NCI-H1105 treated with DMSO at 0.1 percent for 48 hours (cell line): ENCODE measurements at regions not wholly inside any gene's neighbourhood (a gene's known extent, or its start where the extent isn't known, plus 50 kb on each side); places are given as distances from the start of the nearest gene placed in this dataset.
A peak's percentile ranks its signal among the peaks of the same experiment; 100 is the strongest.
"Not testable (repeated sequence)": the region's sequence is repeated elsewhere in the genome, so short reads cannot be mapped to it uniquely, and the experiment has no call there.

Experiments used
- DNase-seq: peaks from one replicate; lab custom pipeline; 2025; lab: John Stamatoyannopoulos, UW

DNA sequence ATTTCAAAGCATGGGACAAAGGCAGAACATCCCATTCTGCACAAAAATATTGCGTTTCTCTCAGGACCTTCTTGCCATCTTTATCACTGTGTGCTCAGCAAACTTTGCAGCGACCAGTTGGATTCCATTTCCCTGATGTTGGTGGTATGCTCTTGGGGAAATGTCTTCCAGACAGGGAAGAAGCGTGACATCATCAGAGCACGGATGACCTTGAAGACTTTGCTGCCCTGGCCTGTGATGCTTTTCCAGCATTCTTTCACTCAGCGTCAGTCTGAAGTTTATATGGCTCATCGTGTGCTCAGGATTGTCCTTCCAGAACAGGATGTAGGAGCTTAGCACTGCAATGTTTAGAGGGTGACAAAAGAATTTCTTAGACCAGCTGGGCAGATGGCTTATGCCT lies 131.4 kb upstream of the F3 start:
- DNase-seq: no peak

DNA sequence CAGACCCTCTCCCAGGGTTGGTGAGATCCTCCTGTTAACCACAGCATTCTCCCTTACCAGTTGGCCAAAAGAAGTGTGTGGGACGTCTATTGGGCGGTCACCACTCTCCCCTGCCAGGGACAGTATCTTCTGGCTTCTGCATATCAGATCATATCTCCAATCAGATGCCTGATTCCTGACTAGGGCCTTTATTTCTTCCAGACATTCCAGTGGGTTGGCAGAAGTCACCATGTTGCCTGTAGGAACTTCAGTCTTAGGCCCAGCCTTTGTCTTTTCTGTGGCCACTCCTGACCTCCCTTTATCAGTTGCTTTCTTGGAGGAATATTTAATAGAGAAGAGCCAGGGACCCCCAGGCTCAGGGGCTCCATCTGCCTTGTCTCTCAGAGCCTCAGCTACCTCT lies 130.4 kb upstream of the F3 start:
- DNase-seq: no peak

DNA sequence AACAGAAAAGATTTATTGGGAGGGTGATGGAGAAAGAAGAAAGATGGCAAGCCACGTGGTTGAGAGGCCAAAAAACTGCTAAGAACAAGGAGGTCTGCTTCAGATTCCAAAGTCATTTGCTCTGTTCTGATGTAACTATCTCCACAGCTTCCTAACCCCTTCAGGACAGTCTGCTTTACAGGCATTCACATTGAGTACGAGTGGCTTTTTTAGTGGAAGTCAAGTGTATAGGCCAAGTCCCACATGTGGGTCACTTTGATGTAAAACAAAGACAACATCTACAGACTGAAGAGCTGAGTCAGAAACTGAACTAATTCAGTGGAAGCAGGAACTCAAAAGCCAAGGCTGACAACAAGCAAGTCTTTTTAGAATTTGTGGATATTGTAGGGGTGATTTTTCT lies 128.7 kb upstream of the F3 start:
- no peak for DNase-seq

DNA sequence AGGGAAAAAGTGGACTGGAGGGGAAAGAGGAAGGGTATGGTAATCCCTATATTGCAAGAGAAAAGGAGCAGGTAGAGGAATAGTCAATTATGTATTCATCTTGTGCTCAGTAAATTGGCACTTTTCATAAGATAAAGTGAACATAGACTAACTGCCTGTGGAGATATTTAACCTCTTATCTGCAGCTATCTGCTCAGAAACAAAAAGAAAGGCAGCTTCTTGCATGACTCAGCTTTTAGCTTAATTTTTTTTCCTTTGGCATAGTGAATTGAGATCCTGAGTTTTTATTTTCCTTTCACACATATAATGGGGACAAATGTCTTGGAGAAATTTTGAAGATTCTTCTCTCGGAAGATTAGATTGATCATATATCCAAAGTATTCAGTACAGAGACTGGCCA lies 127.6 kb upstream of the F3 start:
- DNase-seq: no peak

DNA sequence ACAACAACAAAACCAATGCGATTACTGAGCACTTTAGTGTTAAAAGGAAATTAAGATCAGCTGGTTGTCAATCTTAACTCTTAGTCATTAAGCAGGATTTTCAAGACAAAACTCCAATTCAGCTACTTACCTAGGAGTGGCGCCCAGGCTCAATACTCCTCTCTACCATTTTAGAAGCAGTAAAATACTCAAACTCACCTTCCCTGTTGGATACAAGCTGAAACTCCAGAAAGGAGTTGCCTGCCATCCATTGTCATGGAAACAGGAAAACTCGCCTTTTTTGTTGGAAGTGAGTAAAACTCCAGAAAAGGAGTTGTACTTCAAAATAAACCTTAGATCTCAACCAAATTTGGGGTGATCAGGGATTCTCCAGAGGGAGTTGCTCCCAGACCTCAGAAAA lies 127.0 kb upstream of the F3 start:
- DNase-seq: no peak

DNA sequence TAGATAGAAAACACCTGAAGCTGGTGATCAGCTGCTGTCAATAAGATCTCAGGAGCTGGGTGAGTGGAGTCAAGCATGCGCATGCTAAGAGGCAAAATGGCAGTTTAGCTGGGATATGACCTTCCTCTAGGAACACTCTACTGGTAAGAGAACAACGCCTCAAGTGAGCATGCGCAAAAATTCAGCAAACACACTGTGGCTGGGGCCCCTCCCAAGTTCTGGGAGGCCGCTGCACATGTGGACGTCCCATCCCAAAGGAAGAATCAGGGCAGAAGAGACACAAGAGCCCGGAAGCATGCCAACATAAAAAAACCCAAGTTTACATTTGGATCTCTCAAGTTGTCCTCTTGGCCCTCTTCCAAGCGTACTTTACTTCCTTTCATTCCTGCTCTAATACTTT lies 126.3 kb upstream of the F3 start:
- no peak for DNase-seq

DNA sequence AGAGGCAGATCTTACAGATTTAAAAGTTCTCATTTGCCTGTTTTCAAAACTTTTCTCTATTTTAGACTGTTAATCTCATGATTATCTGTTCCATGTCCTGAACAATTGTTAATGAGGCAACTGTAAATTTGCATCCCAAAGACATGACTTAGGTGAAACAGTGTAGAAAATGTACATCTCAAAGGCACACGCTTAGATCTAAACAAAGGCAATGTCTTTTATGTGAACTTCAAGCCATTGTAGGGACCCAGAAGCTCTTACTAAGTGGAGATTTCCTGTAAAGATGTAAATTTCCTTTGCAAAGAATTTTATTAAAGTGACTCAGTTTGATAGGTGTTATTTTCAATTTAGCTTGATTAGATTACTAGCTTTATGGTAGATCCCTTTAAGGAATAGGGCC lies 125.2 kb upstream of the F3 start:
- no peak for DNase-seq

DNA sequence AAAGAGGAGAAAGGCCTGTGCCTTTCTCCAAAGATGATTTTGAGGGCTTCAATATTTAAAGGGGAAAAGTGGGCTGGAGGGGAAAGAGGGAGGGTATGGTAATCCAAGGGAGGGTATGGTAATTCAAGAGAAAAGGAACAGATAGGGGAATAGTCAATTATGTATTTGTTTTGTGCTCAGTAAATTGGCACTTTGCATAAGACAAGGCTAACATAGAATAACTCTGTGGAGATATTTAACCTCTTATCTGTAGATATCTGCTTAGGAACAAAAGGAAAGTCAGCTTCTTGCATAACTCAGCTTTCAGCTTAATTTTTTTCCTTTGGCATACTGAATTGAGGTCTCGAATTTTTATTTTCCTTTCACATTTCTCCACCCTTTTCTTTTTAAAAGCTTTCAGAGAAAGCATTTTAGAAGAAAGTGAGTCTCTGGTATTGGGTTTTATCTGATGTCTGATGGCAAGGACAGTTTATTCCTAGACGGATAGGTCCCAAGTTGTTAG lies 119.9 kb upstream of the F3 start:
- DNase-seq: no peak

DNA sequence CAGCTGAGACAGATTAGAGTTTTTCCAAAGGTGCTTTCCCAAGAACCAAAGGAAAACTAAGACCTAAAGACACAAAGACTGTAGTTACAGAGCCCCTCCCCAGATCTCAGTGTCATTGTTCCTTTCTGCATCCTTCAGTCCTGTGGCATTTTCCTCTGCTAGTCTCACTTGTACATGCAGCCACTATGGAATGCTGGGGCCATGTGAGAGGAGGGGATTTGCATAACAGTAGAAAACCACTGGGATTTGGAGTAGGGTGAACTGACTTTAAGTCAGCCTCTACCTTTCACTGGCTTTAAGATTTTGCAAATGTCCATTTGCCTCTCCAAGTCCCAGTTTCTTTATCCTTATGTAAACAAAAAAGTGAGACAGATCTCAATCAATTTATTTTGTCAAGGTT lies 119.4 kb upstream of the F3 start:
- no peak for DNase-seq

DNA sequence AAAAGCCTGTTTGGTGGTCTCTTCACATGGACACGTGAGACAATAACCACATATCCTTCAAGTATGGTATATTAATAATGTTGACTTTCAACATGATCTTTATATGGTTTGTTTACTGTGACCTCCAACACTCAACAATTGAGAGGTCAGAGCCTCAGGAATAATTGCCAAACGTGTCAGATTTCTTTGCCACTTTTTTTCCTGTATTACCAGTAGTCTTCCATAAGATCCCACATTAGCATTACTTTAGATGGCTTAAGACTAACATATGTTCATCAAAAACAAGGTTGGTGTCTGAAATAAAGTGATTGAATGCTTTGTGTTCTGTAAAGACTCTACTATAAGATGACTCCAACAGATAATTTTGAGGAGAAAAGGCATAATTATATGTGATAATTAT lies 118.7 kb upstream of the F3 start:
- no peak for DNase-seq

DNA sequence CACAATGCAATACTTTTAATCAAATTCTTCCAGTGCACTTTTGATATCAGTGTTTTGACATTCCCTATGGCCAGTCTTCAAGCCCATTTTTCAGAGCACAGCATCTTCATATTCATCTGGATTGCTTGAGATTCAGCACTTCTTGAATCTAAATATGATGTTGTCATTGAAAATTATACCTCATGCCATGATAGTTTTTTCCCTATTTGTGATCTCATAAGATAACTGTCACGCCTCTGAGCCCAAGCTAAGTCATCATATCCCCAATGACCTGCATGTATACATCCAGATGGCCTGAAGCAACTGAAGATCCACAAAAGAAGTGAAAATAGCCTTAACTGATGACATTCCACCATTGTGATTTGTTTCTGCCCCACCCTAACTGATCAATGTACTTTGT lies 117.6 kb upstream of the F3 start:
- not testable (repeated sequence) for DNase-seq

DNA sequence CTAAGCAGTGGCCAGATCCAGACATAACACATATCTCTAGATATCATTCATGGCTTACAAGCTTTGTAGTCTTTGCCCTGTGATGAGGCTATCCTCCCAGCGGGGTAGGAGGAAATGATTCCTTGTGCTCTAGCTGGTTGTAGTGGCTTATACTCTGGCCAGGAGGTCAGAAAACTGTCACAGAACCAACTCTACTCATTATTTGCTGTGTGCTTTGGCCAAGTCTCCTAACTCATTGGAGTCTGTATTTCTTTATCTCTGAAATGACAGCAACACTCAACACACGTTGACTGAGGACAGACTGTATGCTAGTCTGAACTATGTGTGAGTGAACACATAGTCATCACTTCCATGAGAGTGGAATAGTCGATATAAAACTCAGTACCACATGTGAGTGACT lies 116.7 kb upstream of the F3 start:
- no peak for DNase-seq

DNA sequence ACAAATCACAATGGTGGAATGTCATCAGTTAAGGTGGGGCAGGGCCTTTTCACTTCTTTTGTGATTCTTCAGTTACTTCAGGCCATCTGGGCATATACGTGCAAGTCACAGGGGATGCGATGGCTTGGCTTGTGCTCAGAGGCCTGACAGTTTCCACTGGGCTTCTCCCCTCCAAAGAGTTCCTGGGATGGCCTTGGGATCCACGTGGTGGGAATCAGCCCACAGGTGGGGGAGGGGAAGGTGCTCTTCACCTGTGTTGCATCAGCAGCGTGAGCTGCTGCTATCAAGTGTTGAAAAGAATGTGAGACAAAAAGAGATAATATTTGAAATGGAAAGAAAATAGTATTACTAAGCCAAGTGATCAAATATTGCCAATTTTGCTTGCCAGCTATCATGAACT lies 116.2 kb upstream of the F3 start:
- not testable (repeated sequence) for DNase-seq

DNA sequence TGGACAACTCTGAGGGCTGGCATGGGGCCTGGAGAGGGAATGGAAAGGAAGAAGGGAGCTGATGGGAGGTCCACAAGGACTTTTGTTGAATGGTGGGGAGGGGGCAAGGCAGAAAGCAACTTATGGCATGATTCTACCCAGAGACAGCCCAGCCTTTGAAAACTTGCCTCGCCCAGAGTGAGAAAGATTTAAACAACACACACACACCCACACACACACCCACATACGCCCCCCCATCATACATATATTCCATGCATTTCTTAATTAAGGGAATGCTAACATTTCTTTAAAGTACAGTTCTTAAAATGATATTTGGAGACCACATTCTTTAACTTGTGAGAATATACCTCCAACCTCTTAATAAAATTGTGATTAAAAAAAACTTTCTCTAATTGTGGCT lies 115.4 kb upstream of the F3 start:
- DNase-seq: no peak

DNA sequence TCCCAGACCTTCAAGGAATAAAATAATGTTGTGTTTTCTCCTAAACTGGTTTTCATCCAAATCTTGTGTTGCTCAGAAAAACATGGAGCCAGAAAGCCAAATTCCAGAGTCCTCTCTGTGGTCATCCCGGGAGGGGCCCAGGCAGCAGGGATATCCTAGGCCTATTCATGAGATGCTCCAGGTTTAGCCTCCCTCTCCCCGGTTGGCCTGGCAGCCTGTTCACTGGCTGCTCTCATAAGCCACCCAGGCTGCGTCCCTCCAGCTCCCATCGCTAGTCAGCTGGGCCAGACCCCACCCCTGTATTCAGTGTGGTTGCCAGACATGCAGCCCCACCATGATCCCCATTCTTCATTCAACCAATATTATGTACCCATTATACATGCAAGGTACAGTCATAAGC lies 113.4 kb upstream of the F3 start:
- no peak for DNase-seq

DNA sequence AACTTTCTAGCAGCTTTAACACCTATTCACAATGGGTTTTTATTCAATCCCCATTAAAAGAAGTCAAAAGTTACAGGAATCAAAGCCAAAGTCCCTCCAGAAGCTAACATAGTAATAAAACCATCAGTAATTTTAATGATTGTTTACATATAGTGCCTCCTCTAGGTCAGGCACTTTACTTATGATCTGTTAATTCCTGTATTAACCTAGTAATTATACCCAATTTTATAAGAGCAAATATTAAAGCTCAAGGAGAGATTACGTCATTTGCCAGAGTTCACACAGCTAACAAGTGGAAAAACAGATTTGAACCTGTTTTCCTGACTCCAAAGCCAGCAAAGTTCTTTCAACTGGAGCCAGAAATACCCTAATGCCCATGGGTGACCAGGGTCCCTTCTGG lies 112.9 kb upstream of the F3 start:
- DNase-seq: peak; percentile 38

DNA sequence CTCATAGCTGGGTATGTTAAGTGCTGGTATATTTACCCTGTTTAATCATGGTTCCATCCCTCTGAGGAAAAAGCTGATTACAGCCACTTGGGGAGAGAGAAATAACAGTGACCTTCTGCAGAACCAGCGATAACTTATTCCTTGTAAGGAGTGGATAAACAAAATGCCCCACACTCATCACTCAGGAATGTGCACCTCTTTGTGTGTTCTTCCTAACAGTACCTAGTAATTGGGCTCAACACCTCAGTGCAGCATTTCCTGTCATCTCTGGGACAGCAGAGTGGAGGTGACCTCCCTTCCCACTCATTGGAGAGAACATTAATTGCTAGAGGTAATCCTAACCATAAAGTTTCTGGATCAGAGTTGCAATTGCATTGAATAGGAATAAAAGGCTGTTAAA lies 112.5 kb upstream of the F3 start:
- DNase-seq: no peak

DNA sequence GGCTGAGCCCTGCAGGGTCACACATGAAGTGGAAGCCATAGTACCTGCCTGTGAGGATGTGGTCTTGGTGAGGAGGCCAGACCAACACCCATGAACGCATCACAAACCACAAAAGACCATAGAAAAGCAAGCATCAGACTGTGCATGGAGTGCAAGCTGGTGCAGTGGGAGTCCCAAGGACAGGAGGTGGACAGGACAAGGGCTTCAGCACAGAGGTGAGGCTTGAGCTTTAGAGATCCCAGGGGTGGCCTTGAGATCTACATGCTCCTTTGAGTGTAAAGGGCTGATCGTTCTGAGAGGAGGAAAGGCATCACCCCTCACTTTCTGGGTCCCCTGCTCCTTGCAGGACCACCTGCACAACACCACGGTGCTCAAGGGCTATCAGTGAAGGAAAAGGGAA lies 111.9 kb upstream of the F3 start:
- DNase-seq: no peak

DNA sequence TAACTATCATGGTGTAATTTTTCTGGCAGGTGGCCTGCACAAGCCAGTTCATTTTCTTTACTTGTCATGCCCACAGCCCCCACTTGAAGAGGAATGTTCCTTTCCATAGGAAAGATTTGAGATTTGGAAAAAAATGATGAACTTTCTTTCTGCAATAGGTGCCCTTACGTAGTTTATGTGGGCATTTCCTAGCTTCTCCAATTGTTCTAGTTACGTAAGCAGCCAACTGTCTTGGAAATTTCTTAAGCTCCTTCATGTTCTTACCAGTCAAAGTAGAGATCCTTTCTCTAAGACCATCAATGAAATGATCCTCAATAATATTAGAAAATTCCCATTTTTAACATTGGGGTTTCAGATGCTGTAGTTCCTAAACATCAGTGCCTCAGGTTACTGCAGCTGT lies 109.5 kb upstream of the F3 start:
- DNase-seq: no peak

DNA sequence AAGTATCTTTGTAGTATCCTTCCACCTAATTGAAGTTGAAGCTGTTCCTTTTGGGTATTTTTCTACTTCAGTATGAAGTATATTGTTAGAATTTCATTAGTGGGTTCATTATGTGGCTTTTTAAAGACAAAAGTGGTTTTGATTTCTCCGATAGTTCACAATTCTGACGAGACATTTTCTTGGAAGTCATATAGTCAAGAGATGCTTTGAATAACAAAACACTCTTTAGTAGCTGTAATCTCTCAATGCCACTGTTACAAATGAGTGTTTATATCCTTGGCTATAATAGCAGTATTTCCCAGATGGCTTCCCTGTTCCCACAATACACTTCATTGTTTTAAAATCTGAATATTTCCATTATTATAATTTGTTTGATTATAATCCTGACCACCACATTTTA lies 108.7 kb upstream of the F3 start:
- no peak for DNase-seq

DNA sequence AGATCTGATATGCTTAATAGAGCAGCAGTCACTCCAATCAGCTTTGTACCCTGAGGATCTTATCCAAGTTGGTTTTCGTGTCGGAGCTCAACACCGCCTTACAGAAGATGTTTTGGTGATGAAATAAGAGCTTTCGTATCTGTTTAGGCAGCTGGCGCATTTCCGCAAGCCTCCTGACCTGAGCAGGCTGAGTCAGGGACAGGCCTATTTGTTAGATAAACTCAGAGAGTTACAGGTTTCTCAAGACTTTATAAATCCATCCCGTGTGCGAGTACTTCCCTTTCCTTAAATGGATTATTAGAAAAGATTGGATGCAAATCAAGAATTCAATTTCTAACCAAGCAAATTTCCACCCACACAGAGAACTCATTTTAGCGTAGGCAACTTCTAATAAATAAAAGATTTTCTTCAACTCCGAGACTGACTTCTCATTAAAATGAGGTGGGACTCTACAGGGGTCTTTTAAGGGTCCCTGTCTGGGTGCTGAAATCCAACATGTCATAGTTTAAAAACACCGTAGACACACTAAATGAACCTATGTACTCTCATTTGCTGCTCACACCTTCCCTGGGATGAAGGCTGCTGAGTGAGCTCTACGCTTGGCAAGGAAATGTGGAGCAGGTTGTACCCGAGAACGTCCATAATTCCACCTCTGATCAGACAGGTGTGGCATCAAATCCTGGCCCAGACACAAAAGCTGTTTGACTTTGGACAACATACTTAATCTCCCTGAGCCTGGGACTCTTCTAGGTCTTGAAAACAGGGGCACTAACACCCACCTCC lies 106.9 kb upstream of the F3 start:
- no peak for DNase-seq

DNA sequence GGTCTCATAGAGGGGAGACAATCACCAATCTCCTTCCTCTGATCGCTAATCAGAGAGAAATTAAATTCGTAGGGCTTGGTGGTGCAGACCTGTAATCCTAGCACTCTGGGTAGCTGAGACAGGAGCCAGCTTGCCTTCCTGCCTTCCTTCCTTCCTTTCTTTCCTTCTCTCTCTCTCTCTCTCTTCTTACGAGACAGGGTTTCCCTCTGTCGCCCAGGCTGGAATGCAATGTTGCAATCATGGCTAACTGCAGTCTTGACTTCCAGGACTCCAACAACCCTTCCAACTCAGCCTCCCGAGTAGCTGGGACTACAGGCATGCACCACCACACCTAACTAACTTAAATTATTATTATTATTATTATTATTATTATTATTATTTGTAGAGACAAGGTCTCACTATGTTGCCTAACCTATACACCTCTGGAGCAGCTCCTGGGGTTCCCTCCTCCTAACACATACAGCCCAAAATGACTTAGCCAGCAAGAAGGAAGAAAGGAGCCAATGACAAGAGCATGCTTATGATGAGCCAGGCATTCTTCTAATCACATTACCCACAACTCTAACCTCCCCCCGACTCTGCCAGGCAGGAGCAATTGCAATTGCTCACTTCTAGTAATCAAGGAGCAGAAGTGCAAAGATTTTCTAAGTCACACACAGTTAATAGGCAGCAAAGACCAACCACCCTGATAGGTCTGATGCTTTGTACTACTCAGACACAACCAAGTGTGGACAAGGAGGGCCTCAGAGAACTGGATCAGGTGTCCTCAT lies 105.4 kb upstream of the F3 start:
- no peak for DNase-seq

DNA sequence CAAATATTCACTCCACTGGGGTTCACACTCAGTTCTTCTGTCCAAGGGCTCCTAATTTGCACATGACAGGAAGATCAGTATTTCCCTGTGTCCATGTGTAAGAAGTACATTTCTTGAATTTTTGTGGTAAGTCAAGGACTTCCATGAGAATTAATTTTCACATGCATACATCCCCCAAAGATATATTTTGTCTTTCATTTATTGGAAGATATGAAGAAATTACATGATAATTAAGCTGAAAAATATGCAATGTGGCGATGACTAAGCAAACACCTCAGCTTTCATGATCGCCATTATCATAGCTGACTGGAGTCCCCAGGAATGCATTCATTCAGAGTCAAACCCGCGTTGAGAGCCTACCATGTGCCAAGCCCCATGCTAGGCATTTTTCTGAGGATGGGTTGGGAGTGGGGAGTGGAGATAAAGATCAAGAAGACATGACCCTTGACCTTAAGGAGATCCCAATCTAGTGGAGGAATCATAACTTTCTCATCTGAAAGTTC lies 104.6 kb upstream of the F3 start:
- no peak for DNase-seq

DNA sequence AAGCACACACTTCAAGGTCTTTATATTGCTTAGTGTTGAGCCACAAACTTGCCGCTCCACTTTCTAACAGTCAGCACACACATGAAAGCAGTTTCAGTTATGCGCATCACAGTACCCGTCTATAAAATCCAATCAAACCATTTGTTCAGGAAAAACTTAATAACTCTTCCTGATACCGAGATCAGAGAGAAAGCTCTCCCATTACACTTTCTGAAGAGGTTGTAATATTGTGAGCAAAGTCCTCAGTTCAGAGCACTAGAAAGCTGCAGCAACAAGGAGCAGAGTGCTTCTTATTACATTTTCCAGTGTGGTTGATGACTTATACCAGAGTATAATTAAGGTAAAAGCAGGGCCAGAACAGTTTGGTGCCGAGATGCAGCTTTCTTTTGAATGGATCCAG lies 102.8 kb upstream of the F3 start:
- DNase-seq: no peak
